Sigmoid colon (tissue), 3 donors: ENCODE measurements at regions not wholly inside any gene's neighbourhood (a gene's known extent, or its start where the extent isn't known, plus 50 kb on each side); places are given as distances from the start of the nearest gene placed in this dataset.

Experiments used
- POLR2A ChIP-seq, 2 donors: fragments of 450-650 bp; IDR thresholded peaks; one replicate each; pipeline ENCODE4 v1.6.1; 2016; ENCODE audit warnings: antibody characterized with exemption in 2 of 2, mild to moderate bottlenecking in 2 of 2, moderate library complexity in 2 of 2
- TF ChIP-seq, protein P1 (sequence below), 4 experiments: fragments of 450-650 bp in 3 of 4; fragments of 200-600 bp in 1 of 4; IDR thresholded peaks; one replicate each; pipeline ENCODE4 v1.5.1; 2016 to 2019; ENCODE audit warnings: antibody characterized with exemption in 4 of 4, mild to moderate bottlenecking in 3 of 4, moderate library complexity in 2 of 4

DNA sequence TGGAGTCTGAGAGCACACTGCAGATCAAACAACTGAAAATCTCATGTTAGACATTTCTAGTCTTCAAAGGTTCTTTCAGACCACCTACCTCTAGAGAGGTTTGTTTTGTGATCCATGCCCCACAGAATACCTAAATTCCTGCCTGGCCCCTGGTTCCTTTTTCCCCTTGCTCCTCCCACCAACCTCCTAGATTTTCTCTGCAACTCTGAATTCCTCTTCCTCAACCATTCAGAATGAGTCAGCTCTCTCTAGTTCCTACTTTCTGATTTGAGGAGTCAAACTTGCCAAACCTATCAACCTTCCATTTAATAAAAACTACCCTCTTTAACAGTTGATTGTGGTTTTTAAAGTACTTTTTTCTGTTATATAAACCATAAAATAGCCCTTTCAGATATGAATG, 83.2 kb upstream of the ZNF462 start:
- TF ChIP-seq, protein P1, sequence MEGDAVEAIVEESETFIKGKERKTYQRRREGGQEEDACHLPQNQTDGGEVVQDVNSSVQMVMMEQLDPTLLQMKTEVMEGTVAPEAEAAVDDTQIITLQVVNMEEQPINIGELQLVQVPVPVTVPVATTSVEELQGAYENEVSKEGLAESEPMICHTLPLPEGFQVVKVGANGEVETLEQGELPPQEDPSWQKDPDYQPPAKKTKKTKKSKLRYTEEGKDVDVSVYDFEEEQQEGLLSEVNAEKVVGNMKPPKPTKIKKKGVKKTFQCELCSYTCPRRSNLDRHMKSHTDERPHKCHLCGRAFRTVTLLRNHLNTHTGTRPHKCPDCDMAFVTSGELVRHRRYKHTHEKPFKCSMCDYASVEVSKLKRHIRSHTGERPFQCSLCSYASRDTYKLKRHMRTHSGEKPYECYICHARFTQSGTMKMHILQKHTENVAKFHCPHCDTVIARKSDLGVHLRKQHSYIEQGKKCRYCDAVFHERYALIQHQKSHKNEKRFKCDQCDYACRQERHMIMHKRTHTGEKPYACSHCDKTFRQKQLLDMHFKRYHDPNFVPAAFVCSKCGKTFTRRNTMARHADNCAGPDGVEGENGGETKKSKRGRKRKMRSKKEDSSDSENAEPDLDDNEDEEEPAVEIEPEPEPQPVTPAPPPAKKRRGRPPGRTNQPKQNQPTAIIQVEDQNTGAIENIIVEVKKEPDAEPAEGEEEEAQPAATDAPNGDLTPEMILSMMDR (IDR thresholded peaks at IDR 0.05): no peak
- no peak for TF ChIP-seq POLR2A (IDR thresholded peaks at IDR 0.05)
